T1000 (cell line): ENCODE measurements at regions not wholly inside any gene's neighbourhood (a gene's known extent, or its start where the extent isn't known, plus 50 kb on each side); places are given as distances from the start of the nearest gene placed in this dataset.

ENCODE experiments used
- DNase-seq: peaks from one replicate; lab custom pipeline; 2025; ENCODE audit warnings: mixed read lengths; lab: John Stamatoyannopoulos, UW

- DNase-seq: no peak
These were observed 206.9 kb downstream of the TFAP2C start for GRCh38 chr20:56835829-56836550.

GRCh38 chr20:56839222-56839621 lies 210.1 kb downstream of the TFAP2C start:
- DNase-seq: no peak

- no peak for DNase-seq
These were observed 210.7 kb downstream of the TFAP2C start for GRCh38 chr20:56839786-56840185.

- no peak for DNase-seq
These were observed 211.7 kb downstream of the TFAP2C start for GRCh38 chr20:56840716-56841261.

GRCh38 chr20:56841346-56841908 lies 212.3 kb downstream of the TFAP2C start:
- no peak for DNase-seq

- no peak for DNase-seq
These were observed 212.9 kb downstream of the TFAP2C start for GRCh38 chr20:56842056-56842455.

- DNase-seq: no peak
These were observed 214.3 kb downstream of the TFAP2C start for GRCh38 chr20:56843386-56843785.

GRCh38 chr20:56843817-56844216 lies 214.7 kb downstream of the TFAP2C start:
- DNase-seq: no peak

GRCh38 chr20:56845546-56846086 lies 216.5 kb downstream of the TFAP2C start:
- no peak for DNase-seq

GRCh38 chr20:56848561-56848960 lies 219.5 kb downstream of the TFAP2C start:
- DNase-seq: no peak

- DNase-seq: no peak
These were observed 222.4 kb downstream of the TFAP2C start for GRCh38 chr20:56851552-56851951.

GRCh38 chr20:56855708-56856107 lies 226.6 kb downstream of the TFAP2C start:
- DNase-seq: no peak

- no peak for DNase-seq
These were observed 228.8 kb downstream of the TFAP2C start for GRCh38 chr20:56857950-56858349.

GRCh38 chr20:56859039-56859800 lies 230.1 kb downstream of the TFAP2C start:
- no peak for DNase-seq

GRCh38 chr20:56859801-56860261 lies 230.7 kb downstream of the TFAP2C start:
- no peak for DNase-seq

GRCh38 chr20:56860413-56860812 lies 231.3 kb downstream of the TFAP2C start:
- no peak for DNase-seq

- DNase-seq: no peak
These were observed 232.5 kb downstream of the TFAP2C start for GRCh38 chr20:56861590-56861989.

- no peak for DNase-seq
These were observed 235.9 kb downstream of the TFAP2C start for GRCh38 chr20:56865055-56865454.

GRCh38 chr20:56867128-56867527 lies 238.0 kb downstream of the TFAP2C start:
- DNase-seq: no peak

GRCh38 chr20:56868746-56869145 lies 239.6 kb downstream of the TFAP2C start:
- DNase-seq: no peak

- DNase-seq: no peak
These were observed 241.2 kb downstream of the TFAP2C start for GRCh38 chr20:56870271-56870670.

- DNase-seq: no peak
These were observed 242.6 kb downstream of the TFAP2C start for GRCh38 chr20:56871691-56872090.
